ENCODE measurements at regions not wholly inside any gene's neighbourhood (a gene's known extent, or its start where the extent isn't known, plus 50 kb on each side); places are given as distances from the start of the nearest gene placed in this dataset.

DNA sequence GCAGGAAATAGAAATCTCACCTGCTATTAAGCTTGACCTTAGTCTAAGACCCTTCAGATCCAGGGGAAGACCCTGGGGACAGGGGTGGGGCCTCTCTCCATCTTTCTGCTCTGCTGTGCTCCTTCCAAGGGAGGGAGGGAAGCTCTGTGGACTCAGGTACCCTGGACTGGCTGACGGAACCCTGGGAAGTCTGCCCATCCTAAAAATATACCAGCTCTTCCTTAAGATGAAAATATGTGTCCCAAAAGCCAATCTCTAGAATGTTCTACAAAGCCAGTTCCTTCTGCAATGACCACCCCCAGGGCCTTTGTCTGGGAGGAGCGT is 73.7 kb downstream of the RTL6 start:
- DNase-seq (ENCODE audit: low read depth in 4 of 4, low spot score in 3 of 4): no peak

DNA sequence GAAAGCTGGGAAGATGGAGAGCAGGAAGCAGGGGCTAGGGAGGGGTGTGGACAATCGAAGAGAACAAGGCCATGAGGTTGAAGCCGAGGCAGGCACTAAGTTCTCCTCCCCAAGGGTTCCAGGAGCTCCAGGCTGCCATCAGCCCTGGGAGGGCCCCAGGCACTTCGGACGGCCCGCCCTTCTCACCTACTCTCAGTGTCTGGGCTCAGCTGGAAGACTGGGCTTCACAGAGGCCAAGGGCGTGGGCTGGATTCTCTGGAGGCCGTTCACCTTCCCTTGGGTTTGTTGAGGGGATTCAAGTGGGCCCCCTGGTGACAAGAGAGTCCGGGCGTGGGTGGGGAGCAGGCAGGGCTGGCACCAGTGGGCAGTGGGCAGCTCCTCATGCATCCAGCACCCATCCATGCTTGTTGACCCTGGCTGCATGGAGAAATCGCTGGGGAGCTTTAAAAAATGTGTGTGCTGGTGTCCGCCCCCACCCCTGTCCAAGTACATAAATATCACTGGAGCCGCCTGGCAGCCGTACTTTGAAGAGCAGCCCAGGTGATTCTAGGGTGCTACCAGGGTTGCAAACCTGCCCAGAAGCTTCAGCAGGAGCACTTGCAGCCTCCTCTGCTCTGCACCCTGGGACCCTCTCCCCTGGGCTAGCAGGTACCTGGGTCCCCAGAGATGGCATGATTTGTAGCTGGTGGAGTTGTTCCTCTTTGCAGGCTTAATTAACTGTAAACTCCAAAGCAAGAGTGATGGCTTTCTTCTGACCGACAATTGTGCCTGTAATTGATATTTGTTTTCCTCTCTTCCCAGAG is 74.3 kb downstream of the RTL6 start:
- DNase-seq (ENCODE audit: low read depth in 4 of 4, low spot score in 3 of 4): no peak

DNA sequence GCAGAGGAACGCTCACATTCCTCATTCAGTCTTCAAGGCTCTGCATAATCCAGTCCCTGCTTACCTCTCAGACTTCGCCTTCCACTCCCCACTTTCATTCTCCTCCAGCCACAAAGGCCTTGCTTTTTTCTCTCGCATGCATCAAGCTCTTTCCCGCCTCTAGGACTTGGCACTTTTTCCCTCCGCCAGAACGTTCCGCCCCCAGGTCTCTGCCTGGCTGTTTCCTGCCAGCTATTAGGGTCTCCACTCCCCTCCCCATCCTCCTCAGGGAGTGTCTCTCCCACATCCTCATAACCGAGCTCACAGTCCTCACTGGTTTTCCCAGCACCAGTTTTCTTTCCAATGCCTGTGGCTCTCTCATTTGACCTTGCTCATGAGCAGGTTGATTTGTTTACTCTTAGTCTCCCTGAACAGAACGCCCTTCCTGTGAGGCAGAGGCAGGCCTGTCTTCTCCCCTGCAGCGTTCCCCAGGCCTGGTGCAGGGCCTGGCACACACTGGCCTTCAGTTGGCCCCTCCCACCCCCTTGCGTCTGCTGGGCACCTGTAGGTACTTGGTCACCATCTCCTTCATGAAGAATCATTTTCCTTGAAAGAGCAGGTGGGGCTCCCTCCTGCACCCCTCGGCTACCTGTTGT is 75.2 kb downstream of the RTL6 start:
- DNase-seq (ENCODE audit: low read depth in 4 of 4, low spot score in 3 of 4): no peak

DNA sequence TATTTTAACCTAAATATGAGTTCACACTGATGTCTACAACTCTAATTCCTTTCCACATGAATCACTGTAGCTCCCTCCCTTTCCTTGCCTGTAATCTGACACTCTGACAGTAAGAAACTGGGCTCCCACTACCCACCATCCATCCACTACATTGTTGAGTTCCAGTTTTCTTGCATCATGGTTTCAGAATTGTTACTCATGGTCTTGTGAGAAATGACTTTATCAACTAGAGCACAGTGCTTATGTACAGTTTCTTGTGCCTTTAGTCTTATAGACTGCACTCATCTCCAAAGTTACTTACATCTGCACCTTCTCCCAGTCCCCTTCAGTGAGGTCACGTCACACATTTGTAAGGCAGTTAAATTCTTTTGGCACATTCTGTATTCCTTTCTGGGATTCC is 78.6 kb downstream of the RTL6 start:
- DNase-seq (ENCODE audit: low read depth in 4 of 4, low spot score in 3 of 4): no peak

DNA sequence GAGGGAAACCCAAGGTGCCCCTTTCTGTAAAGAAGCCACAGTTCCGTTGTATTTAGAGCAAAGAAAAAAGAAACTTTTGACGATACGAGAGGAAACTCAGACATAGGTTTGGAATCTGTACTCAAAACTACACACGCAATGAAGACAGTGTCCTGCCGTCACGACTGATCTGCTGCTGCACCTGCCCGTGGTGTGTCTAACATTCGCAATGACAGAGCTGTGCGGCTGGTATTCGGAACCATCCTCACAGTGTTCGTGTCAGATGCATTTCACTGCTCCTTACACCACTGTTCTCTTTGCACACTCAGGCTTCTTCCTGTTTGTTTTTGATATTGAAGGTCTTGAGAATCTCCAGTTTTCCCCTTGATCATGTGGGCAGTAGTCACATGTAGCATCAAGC is 84.8 kb downstream of the RTL6 start:
- DNase-seq (ENCODE audit: low read depth in 4 of 4, low spot score in 3 of 4): no peak

DNA sequence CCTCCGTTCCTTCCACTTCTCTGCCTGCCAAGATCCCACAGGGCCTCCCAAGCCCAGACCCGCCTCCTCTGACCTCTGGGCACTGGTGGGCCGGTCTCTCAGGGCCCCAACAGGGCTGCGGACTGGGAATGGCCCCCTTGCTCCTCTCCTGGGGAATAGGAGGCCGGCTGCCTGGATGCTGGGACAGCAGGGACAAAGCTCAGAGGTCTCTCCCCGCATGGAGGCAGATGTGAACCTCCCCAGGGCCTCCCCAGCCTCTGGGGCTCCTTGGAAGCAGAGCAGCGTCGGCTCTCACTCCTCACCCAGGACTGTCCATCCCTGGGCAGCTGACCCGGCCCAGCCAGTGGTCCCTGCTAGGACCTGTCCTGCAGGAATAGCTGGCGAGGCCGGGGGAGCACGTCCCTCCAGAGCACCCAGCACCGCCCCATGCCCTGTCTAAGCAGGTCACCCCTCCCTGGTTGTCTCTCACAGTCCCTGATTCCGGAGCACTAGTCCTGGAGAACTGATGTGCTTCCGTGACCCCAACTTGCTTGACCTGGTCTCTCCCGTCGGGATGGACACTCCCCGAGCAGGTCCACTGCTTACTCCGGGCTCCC is 85.8 kb downstream of the RTL6 start:
- DNase-seq (ENCODE audit: low read depth in 4 of 4, low spot score in 3 of 4): no peak

DNA sequence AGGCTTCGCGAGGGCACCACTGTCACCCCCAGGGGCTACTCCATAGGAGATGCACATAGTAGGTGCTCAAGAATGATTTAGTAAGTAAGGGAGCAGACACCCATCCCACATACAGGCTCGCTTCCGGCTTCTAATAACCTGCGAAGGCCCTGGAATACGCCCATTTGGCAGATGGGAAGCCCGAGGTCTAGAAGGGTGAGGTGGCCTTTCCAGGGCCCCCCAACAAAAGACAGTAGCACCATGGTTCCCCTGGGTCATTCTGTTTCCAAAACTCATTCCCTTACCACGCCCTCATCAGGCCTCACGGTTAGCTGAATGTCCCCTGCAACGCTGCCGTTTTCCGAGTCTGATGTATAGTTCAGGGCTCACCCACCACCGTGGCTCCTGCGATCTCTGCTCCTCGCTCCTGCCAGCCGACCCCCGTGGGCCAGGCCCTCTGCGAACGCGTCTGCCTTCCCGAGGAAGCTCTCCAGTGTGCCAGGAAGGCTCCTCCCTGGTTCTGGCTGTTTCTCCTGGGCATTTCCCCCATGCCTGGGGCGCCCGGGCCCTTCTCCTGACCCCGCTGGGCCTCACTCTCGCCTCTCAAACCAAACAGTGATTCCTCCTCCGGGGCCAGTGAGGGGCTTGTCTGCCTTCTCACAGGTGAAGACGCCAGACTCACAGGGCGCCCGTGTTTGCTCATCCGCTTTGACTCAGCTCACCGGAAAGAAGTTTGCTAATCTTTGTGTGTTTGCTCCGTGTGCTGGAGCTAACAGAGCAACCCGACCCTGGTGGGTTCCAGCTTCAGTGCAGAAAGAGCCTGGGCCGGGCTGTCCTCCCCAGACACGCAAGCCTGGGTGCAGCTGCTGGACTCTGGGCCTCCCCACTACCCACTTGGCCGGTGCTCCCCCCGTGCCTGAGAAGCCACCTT is 86.6 kb downstream of the RTL6 start:
- DNase-seq (ENCODE audit: low read depth in 4 of 4, low spot score in 3 of 4): no peak

DNA sequence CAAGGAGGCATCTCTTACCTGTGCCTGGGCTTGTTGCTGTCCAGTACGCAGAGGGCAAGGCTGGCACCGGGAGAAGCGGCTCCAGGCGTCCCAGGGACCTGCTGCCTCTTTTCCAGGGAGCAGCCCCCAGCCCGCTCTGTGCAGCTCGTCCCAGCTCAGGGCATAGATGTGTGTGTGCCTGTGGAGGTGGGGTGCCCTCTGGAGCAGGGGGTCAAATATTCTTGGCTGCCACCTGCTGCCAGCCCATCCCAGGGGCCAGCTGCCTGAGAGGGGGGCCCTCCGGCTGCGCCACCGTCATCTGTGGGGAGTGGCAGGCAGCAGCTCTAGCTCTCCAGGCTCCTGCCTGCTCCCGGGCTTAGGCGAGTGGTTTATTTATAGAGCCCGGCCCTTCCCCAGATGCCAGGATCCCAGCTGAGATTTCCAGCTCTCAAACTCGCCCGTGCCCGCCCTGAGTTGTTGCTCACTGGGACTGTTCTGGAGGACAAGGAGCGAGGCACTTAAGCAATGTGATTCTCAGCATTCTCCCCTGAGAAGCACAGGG is 87.5 kb downstream of the RTL6 start:
- DNase-seq (ENCODE audit: low read depth in 4 of 4, low spot score in 3 of 4): no peak

DNA sequence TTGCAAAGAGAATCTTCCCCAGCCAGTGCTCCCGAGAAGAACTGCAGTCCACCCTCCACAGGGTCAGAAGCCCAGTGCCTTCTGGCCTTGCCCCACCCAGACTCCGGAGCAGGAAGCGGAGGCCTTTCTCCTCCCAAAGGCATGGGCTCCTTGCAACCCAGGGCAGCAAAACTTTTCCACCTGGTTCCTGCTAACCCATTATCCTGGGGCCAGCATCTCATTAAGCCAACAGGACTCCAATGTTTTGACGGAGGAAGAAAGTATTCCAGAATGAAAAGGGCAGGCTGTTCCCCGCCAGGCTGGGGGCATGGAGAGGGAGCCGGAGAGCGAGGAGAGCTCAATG is 88.1 kb downstream of the RTL6 start:
- DNase-seq (ENCODE audit: low read depth in 4 of 4, low spot score in 3 of 4): no peak

DNA sequence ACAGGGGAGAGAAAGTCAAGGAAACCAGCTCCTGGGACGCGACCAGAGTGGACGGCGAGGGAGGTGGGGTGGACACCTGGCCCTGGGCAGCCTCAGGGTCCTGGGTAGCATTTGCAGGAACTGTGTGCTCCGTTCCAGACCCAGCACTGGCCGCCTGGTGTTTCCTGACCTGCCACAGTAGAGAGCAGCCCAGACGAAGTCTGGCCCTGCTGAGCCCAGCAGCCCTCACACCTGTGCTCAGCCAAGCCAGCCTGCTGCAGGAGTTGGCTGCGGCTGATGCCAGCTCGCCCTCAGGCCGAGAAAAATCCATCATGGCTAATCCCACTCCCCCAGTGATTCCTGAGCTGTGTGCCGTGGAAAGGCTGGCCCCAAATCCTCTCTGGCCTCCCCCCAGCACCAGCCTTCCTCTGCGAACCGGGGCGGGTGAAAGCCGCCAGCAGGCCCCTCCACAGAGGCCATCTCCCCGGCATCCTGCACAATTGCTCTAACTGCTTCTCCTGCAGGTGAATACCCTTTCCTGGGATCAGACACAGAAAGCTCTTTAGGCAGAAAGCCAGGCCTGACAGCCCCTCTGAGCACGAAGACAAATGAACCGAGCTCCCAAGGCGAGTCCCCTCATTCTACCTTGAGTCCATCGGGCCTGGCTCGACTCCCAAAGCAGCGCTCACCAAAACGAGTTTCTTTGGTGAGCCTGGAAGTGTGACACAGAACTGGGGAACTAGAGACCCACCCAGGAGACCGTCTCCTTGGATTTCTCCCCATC is 88.6 kb downstream of the RTL6 start:
- DNase-seq (ENCODE audit: low read depth in 4 of 4, low spot score in 3 of 4): no peak

DNA sequence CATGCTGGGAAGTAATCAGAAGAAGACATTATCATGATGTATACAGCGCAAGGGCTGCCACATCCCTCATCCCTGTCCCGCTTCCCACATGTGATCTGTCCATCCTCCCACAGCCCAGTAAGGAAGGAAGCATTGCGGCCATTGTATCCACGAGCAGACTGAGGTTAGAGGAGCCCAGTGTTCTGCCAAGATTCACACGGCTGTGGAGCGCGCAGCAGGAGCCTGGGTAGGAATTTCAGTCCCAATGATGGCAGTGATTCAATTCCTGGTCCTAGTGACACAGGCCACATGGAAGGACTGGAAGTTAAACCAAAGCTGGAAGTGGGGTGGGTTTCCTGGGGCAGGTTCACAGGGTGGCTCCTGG is 89.2 kb downstream of the RTL6 start:
- DNase-seq (ENCODE audit: low read depth in 4 of 4, low spot score in 3 of 4): no peak

DNA sequence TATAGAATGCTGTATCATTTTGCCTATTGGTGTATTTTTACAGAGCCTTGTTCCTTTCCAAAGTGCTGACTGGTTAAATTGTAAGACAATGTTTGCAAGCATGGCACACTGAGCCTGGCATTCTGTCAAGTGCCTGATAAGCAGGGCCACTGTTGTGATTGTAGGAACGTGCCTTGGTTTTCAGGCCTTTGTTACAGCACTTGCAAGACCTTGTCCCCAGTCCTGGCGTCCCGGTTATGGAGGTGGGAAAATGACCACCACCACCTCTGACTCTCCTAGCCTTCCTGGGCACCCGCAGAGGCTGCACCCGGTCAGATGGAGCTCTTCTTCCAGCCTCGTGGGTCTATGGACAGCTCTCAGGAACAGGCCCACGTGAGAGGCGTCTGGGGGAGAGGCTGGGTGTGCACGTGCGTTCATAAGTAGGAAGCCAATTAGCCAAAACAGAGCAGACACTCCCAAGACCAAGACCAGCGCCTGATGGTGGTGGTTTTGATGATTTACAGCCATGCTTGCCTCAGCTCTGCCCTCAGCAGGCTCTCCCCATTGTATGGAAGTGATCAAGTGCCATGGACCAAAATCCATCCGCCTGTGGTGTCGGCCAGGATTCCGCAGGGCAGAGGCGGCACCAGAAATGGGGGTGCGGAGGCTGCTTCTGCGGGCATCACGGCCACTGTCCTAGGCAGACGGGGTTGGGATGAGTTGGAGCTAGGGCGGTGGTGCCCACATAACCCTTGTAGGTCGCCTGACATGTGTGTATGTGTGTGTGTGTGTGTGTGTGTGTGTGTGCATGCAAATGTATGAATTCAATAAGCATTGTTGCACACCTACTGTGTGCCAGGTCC is 89.8 kb downstream of the RTL6 start:
- DNase-seq (ENCODE audit: low read depth in 4 of 4, low spot score in 3 of 4): no peak

DNA sequence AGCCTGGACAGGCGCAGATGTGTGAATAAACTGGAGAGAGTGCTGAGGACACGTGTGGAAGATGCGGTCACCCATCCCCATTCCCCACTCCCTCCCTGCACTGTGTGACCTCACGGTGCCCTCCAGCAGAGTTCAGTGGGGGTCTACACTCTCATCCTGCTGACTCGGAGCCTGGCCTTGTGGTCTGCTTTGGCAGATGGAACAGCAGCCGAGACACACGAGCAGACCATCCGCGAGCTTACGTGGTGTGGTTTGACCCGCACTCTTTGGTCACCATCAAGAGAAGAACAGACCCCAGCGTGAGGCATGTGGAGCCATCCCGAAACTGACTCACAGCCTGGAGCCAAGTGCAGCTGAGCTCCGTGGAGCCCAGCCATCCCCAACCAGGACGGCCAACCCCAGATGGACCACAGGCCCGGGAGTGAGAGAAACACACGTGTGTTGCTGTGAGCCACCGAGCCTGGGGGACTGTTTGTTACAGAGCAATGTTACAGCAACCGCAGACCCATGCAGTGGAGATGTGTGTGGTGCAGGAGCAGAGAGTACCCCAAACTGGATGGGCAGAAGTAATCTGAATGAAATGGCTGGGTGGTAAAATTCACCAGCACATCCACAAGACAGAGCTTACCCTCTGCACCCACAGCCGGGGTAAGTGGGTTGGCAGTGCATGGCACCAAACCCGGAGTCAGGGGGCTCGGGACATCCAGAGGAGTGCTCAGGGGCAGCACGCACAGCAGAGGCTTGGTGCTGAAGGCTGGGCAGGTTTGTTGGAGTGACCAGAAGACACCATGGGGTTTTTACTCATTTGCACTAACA is 90.7 kb downstream of the RTL6 start:
- DNase-seq (ENCODE audit: low read depth in 4 of 4, low spot score in 3 of 4): no peak

DNA sequence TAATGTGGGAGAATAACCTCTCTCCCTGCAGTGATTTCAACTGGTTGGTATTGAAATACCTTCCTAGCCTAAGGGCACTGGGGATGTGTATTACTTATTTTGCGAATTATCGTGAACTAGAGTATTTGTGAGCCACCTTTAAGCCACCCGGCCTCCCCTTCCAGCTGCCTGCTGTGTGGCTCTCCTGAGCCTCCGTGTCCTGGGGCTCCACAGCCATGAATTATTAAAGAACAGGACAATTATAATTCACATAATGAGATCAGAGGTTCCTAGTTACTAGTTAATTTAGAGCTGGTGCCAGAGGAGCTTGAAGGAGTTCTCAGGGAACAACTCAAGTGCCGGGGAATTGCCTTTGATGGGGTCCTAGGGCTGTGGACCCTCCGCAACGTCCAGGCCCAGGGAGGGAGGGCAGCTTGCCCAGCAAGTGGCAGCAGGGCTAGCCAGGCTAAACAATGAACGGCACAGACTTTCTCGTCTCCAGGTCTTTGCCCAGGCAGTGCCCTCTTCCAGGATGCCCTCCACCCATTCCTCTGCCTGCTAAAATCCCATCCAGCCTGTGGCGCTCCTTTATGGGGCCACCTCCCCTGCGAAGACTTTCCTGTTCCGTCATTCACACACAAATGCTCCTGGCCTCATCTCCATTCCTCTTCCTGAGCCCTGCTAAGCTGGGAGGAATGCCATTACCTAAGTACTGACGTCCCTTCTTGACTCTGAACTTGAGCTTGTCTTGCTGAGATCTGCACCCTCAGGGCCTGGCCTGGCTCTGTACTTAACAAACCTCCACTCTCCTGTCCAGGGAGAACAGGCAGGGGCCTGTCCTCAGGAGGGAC is 91.5 kb downstream of the RTL6 start:
- DNase-seq (ENCODE audit: low read depth in 4 of 4, low spot score in 3 of 4): no peak

DNA sequence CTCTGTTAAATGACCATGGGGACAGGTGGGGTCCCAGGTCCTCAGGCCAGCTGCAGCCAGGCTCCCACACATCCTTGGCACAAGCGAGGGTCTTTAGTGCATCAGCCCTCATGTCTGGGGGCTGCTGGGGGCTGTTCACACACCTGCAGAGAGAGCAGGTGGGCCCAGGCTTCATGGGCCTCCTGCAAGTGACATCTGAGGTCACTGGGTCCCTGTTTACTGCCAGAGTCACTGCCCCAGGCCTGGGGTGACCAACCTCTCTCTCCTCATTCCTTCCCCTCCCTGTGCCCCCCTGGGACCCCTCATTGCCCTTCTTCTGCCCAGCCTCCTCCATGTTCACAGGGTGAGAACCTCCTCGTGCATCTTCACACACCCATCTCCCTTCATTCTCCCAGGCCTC is 92.4 kb downstream of the RTL6 start:
- DNase-seq (ENCODE audit: low read depth in 4 of 4, low spot score in 3 of 4): no peak

DNA sequence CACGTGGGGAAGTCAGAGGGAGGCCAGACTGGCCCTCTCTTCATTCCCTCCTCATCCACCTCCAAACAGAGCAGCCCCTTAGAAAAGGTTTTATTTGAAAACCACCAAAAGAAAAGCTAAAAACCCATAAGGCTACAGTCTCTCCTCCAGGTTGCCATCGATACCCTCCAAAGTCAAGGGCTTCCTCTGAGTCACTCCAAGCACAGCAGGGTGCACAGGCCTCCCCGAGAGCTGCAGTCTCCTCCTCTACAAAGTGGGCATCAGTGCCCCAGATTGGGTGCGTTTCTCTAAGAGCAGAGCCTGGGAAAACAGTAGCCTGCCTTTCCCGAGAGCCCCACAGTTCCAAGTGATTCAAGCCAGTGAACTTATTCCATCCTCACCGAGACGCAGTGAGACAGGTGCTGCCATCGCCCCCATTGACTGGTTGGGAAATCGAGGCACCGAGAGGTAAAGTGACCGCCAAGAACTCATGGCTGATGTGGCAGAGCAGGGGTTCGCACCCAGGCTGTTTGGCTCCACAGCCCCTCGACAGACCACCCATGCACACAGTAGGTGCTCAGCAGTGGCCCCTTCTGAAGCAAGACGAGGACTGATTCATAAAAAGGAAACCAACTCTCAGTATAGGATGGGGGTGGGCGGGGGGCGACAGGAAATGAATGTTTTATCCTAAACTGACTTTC is 91.7 kb upstream of the SHISAL1 start:
- no peak for DNase-seq (ENCODE audit: low read depth in 4 of 4, low spot score in 3 of 4)

DNA sequence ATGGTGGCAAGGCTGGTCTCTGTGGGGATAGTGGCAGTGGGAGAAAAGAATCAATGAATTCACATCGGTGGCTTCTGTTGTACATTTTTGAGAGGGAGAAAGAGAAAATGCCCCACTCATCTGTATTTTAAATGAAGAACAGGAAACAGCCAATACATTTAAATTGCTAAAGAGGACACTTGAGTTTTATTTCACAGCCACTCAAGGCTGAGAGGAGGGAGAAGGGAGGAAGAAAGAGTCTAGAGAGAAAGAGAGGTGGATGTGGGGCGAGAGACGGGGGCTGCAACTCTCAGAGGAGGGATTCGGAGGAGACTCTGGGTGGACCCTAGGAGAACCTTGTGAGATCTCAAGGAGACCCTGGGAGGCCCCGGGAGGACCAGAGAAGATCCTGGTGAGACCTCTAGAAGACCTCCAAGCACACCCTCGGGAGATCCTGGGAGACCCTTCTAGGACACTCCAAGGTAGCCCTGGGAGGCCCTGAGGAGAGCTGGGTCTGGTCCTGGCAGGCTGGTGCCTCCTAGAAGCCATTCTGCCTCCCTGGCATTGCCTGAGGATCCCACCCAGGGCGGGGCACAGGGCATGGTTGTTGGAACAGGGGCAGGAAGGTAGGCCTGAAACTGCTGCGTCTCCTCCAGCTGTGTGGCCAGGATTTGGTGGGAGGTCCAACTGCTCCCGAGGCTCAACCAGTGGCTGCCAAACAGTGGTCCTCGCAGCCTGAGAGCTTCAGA is 91.0 kb upstream of the SHISAL1 start:
- DNase-seq (ENCODE audit: low read depth in 4 of 4, low spot score in 3 of 4): no peak
